HepG2 (cell line): ENCODE measurements at regions not wholly inside any gene's neighbourhood (a gene's known extent, or its start where the extent isn't known, plus 50 kb on each side); places are given as distances from the start of the nearest gene placed in this dataset.
A peak's percentile ranks its signal among the peaks of the same experiment; 100 is the strongest.

Experiments
- ARID2 ChIP-seq: sonication (generic); formaldehyde crosslinking; IDR thresholded peaks from 2 replicates; pipeline ENCODE4 v1.8.1; 2022; ENCODE audit warnings: mild to moderate bottlenecking, missing genetic modification reagents, borderline replicate concordance
- CBX1 ChIP-seq: IDR thresholded peaks from one replicate; pipeline ENCODE4 v1.6.1; 2016; ENCODE audit warnings: antibody characterized with exemption, low read depth
- HDAC2 ChIP-seq: sonication (generic); formaldehyde crosslinking; IDR thresholded peaks from 2 replicates; pipeline ENCODE4 v1.4.0; 2020; ENCODE audit warnings: missing genetic modification reagents
- HMGA1 ChIP-seq: sonication (generic); formaldehyde crosslinking; conservative IDR thresholded peaks from 2 replicates; pipeline ENCODE4 v1.4.0; 2020; ENCODE audit warnings: missing genetic modification reagents
- IRX3 ChIP-seq: sonication (generic); formaldehyde crosslinking; IDR thresholded peaks from 2 replicates; pipeline ENCODE4 v1.8.1; 2023; ENCODE audit warnings: mild to moderate bottlenecking, low read depth, missing genetic modification reagents, borderline replicate concordance
- MAFG ChIP-seq: sonication (generic); formaldehyde crosslinking; IDR thresholded peaks from 2 replicates; pipeline ENCODE4 v1.5.1; 2020; ENCODE audit warnings: mild to moderate bottlenecking, missing genetic modification reagents
- MBD4 ChIP-seq: IDR thresholded peaks from 2 replicates; pipeline ENCODE4 v1.6.1; 2012; ENCODE audit warnings: low read length, inconsistent platforms, borderline replicate concordance
- MTA1 ChIP-seq: sonication (generic); formaldehyde crosslinking; IDR thresholded peaks from 2 replicates; pipeline ENCODE4 v1.4.0; 2020; ENCODE audit warnings: missing genetic modification reagents, mild to moderate bottlenecking, borderline replicate concordance
- NCOA1 ChIP-seq: sonication (generic); formaldehyde crosslinking; IDR thresholded peaks from 2 replicates; pipeline ENCODE4 v1.9.0; 2021; ENCODE audit warnings: missing genetic modification reagents
- NFE2 ChIP-seq: sonication (generic); formaldehyde crosslinking; IDR thresholded peaks from 2 replicates; pipeline ENCODE4 v1.4.0; 2020; ENCODE audit warnings: missing genetic modification reagents
- STAG1 ChIP-seq: sonication (generic); formaldehyde crosslinking; IDR thresholded peaks from 2 replicates; pipeline ENCODE4 v1.4.0; 2020; ENCODE audit warnings: missing genetic modification reagents
- TCF12 ChIP-seq, 2 experiments: fragments of 450-650 bp in 1 of 2; sonication (generic) in 1 of 2; formaldehyde crosslinking in 1 of 2; IDR thresholded peaks; 2 replicates each; pipeline versions ENCODE4 v1.6.1 to v1.8.0; 2017 to 2022; ENCODE audit warnings: antibody characterized with exemption in 1 of 2, mild to moderate bottlenecking in 1 of 2, missing genetic modification reagents in 1 of 2, moderate library complexity in 1 of 2
- ZFAT ChIP-seq: sonication (generic); formaldehyde crosslinking; conservative IDR thresholded peaks from 2 replicates; pipeline ENCODE4 v1.8.1; 2023; ENCODE audit warnings: missing genetic modification reagents, inconsistent platforms
- ZNF17 ChIP-seq: sonication (generic); formaldehyde crosslinking; IDR thresholded peaks from 2 replicates; pipeline ENCODE4 v1.5.0; 2020; ENCODE audit warnings: mild to moderate bottlenecking, missing genetic modification reagents
- ZNF816 ChIP-seq: sonication (generic); formaldehyde crosslinking; IDR thresholded peaks from 2 replicates; pipeline ENCODE4 v1.8.0; 2022; ENCODE audit warnings: missing genetic modification reagents, mild to moderate bottlenecking, borderline replicate concordance
- TF ChIP-seq, protein P1 (sequence below): sonication (generic); formaldehyde crosslinking; IDR thresholded peaks from 2 replicates; pipeline ENCODE4 v1.5.0; 2020; ENCODE audit warnings: mild to moderate bottlenecking, missing genetic modification reagents, borderline replicate concordance
- TF ChIP-seq, protein P2 (sequence below): sonication (generic); formaldehyde crosslinking; IDR thresholded peaks from 2 replicates; pipeline ENCODE4 v1.4.0; 2020; ENCODE audit warnings: missing genetic modification reagents, borderline replicate concordance
- TF ChIP-seq, protein P3 (sequence below): sonication (generic); formaldehyde crosslinking; IDR thresholded peaks from 2 replicates; pipeline ENCODE4 v1.5.0; 2020; ENCODE audit warnings: missing genetic modification reagents

DNA sequence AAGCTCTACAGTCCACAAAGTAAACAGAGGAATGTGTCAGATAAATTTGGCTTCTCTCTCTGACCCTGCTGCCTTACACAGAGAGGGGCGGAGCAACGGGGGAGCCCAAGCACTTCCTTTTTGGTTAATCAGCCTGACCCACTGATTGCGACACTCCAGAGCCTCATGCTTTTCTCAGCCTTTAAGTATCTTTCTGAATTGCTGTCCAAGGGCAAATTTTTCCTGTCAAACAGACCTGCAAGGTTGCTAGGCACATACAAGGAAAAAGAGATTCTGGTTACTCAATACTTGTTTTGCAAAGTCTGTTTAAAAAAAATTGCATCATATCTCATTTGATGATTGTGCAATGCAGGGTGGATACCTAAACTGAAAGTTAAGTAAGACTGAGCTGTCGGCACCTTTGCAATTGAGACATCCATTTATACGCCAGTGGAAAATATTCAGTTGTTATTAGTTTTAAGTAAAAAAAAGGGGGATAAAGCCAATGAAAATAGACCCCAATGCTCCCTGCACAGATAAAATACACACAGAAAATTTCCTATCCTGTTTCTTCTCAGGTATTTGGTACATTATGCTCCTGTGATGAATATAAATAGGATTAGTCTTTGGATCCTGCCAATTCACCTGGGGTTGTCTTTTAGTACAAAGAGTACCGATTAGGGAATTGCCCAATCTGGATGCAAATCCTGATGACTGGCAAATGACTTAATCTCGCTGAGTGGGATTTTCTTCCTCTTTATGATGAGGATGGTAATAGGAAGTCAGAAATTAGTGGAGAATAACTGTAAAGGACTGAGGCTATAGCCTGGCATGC is 260.2 kb upstream of the TRIB2 start (continued):
- TF ChIP-seq ARID2 (CRISPR knock-in tag) (no peak), MTA1 (CRISPR knock-in tag) (no peak; the same call in 1 of the 2 replicates), HMGA1 (no peak), MBD4 (no peak; the same call in 1 of the 2 replicates), NCOA1 (CRISPR knock-in tag) (no peak), TCF12 (IDR thresholded peaks at IDR 0.05) (no peak), TCF12 (CRISPR knock-in tag; IDR thresholded peaks at IDR 0.05) (peak; percentile 70; the same call in 1 of the 2 replicates), ZFAT (CRISPR knock-in tag) (no peak), ZNF17 (CRISPR knock-in tag) (no peak), NFE2 (CRISPR knock-in tag) (no peak), ZNF816 (CRISPR knock-in tag) (no peak), MAFG (no peak), STAG1 (CRISPR knock-in tag) (no peak), HDAC2 (CRISPR knock-in tag) (peak; percentile 95), IRX3 (CRISPR knock-in tag) (no peak), CBX1 (no peak)
- TF ChIP-seq, protein P1, sequence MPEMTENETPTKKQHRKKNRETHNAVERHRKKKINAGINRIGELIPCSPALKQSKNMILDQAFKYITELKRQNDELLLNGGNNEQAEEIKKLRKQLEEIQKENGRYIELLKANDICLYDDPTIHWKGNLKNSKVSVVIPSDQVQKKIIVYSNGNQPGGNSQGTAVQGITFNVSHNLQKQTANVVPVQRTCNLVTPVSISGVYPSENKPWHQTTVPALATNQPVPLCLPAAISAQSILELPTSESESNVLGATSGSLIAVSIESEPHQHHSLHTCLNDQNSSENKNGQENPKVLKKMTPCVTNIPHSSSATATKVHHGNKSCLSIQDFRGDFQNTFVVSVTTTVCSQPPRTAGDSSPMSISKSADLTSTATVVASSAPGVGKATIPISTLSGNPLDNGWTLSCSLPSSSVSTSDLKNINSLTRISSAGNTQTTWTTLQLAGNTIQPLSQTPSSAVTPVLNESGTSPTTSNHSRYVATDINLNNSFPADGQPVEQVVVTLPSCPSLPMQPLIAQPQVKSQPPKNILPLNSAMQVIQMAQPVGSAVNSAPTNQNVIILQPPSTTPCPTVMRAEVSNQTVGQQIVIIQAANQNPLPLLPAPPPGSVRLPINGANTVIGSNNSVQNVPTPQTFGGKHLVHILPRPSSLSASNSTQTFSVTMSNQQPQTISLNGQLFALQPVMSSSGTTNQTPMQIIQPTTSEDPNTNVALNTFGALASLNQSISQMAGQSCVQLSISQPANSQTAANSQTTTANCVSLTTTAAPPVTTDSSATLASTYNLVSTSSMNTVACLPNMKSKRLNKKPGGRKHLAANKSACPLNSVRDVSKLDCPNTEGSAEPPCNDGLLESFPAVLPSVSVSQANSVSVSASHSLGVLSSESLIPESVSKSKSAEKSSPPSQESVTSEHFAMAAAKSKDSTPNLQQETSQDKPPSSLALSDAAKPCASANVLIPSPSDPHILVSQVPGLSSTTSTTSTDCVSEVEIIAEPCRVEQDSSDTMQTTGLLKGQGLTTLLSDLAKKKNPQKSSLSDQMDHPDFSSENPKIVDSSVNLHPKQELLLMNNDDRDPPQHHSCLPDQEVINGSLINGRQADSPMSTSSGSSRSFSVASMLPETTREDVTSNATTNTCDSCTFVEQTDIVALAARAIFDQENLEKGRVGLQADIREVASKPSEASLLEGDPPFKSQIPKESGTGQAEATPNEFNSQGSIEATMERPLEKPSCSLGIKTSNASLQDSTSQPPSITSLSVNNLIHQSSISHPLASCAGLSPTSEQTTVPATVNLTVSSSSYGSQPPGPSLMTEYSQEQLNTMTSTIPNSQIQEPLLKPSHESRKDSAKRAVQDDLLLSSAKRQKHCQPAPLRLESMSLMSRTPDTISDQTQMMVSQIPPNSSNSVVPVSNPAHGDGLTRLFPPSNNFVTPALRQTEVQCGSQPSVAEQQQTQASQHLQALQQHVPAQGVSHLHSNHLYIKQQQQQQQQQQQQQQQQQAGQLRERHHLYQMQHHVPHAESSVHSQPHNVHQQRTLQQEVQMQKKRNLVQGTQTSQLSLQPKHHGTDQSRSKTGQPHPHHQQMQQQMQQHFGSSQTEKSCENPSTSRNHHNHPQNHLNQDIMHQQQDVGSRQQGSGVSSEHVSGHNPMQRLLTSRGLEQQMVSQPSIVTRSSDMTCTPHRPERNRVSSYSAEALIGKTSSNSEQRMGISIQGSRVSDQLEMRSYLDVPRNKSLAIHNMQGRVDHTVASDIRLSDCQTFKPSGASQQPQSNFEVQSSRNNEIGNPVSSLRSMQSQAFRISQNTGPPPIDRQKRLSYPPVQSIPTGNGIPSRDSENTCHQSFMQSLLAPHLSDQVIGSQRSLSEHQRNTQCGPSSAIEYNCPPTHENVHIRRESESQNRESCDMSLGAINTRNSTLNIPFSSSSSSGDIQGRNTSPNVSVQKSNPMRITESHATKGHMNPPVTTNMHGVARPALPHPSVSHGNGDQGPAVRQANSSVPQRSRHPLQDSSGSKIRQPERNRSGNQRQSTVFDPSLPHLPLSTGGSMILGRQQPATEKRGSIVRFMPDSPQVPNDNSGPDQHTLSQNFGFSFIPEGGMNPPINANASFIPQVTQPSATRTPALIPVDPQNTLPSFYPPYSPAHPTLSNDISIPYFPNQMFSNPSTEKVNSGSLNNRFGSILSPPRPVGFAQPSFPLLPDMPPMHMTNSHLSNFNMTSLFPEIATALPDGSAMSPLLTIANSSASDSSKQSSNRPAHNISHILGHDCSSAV (CRISPR knock-in tag) = no peak
- TF ChIP-seq, protein P2, sequence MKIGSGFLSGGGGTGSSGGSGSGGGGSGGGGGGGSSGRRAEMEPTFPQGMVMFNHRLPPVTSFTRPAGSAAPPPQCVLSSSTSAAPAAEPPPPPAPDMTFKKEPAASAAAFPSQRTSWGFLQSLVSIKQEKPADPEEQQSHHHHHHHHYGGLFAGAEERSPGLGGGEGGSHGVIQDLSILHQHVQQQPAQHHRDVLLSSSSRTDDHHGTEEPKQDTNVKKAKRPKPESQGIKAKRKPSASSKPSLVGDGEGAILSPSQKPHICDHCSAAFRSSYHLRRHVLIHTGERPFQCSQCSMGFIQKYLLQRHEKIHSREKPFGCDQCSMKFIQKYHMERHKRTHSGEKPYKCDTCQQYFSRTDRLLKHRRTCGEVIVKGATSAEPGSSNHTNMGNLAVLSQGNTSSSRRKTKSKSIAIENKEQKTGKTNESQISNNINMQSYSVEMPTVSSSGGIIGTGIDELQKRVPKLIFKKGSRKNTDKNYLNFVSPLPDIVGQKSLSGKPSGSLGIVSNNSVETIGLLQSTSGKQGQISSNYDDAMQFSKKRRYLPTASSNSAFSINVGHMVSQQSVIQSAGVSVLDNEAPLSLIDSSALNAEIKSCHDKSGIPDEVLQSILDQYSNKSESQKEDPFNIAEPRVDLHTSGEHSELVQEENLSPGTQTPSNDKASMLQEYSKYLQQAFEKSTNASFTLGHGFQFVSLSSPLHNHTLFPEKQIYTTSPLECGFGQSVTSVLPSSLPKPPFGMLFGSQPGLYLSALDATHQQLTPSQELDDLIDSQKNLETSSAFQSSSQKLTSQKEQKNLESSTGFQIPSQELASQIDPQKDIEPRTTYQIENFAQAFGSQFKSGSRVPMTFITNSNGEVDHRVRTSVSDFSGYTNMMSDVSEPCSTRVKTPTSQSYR = no peak; the same call in 1 of the 2 replicates
- TF ChIP-seq, protein P3, sequence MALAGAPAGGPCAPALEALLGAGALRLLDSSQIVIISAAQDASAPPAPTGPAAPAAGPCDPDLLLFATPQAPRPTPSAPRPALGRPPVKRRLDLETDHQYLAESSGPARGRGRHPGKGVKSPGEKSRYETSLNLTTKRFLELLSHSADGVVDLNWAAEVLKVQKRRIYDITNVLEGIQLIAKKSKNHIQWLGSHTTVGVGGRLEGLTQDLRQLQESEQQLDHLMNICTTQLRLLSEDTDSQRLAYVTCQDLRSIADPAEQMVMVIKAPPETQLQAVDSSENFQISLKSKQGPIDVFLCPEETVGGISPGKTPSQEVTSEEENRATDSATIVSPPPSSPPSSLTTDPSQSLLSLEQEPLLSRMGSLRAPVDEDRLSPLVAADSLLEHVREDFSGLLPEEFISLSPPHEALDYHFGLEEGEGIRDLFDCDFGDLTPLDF (CRISPR knock-in tag) = no peak
